GM21526 (cell line): ENCODE measurements at regions not wholly inside any gene's neighbourhood (a gene's known extent, or its start where the extent isn't known, plus 50 kb on each side); places are given as distances from the start of the nearest gene placed in this dataset.

Experiments
- ATAC-seq: cut with Tn5 transposase; IDR thresholded peaks from one replicate; pipeline ENCODE4 v1.9.1; 2021; ENCODE audit warnings: moderate library complexity; ENCODE audit not compliant: unreplicated experiment, low FRiP score

GRCh38 chr7:130877991-130878305 lies 143.9 kb upstream of the KLF14 start:
- no peak for ATAC-seq

GRCh38 chr7:130878785-130879184 lies 144.8 kb upstream of the KLF14 start:
- no peak for ATAC-seq

- no peak for ATAC-seq
Observed at GRCh38 chr7:130879191-130879590, 145.2 kb upstream of the KLF14 start.

- ATAC-seq: no peak
Observed at GRCh38 chr7:130880668-130881067, 146.7 kb upstream of the KLF14 start.

GRCh38 chr7:130881091-130881798 lies 147.2 kb upstream of the KLF14 start:
- no peak for ATAC-seq

GRCh38 chr7:130881799-130882141 lies 147.8 kb upstream of the KLF14 start:
- no peak for ATAC-seq

- no peak for ATAC-seq
Observed at GRCh38 chr7:130882396-130882795, 148.4 kb upstream of the KLF14 start.

- no peak for ATAC-seq
Observed at GRCh38 chr7:130883928-130884327, 149.9 kb upstream of the KLF14 start.

- ATAC-seq: no peak
Observed at GRCh38 chr7:130884437-130885417, 150.7 kb upstream of the KLF14 start.

GRCh38 chr7:130886438-130887135 lies 152.6 kb upstream of the KLF14 start:
- ATAC-seq: no peak

GRCh38 chr7:130887182-130887956 lies 153.4 kb upstream of the KLF14 start:
- no peak for ATAC-seq

- ATAC-seq: no peak
Observed at GRCh38 chr7:130887957-130888371, 154.0 kb upstream of the KLF14 start.

- ATAC-seq: no peak
Observed at GRCh38 chr7:130888468-130888867, 154.5 kb upstream of the KLF14 start.

GRCh38 chr7:130890176-130891020 lies 156.4 kb upstream of the KLF14 start:
- ATAC-seq: no peak

GRCh38 chr7:130891254-130892094 lies 157.5 kb upstream of the KLF14 start:
- ATAC-seq: no peak

GRCh38 chr7:130893441-130893894 lies 159.5 kb upstream of the KLF14 start:
- ATAC-seq: no peak

GRCh38 chr7:130894146-130894908 lies 160.3 kb upstream of the KLF14 start:
- no peak for ATAC-seq
